ENCODE measurements at regions not wholly inside any gene's neighbourhood (a gene's known extent, or its start where the extent isn't known, plus 50 kb on each side); places are given as distances from the start of the nearest gene placed in this dataset.

- TF ChIP-seq, protein P1, sequence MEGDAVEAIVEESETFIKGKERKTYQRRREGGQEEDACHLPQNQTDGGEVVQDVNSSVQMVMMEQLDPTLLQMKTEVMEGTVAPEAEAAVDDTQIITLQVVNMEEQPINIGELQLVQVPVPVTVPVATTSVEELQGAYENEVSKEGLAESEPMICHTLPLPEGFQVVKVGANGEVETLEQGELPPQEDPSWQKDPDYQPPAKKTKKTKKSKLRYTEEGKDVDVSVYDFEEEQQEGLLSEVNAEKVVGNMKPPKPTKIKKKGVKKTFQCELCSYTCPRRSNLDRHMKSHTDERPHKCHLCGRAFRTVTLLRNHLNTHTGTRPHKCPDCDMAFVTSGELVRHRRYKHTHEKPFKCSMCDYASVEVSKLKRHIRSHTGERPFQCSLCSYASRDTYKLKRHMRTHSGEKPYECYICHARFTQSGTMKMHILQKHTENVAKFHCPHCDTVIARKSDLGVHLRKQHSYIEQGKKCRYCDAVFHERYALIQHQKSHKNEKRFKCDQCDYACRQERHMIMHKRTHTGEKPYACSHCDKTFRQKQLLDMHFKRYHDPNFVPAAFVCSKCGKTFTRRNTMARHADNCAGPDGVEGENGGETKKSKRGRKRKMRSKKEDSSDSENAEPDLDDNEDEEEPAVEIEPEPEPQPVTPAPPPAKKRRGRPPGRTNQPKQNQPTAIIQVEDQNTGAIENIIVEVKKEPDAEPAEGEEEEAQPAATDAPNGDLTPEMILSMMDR (conservative IDR thresholded peaks at IDR 0.05; ENCODE audit: low read depth, low read length): no peak
- no peak for TF ChIP-seq EZH2phosphoT487 (IDR thresholded peaks at IDR 0.05; ENCODE audit: borderline replicate concordance, low read length)
Observed at GRCh38 chr6:43970913-43971775, 156.1 kb downstream of the MRPL14 start.
